Neural cell (in vitro differentiated cells): ENCODE measurements at regions not wholly inside any gene's neighbourhood (a gene's known extent, or its start where the extent isn't known, plus 50 kb on each side); places are given as distances from the start of the nearest gene placed in this dataset.

Source experiments
- H2AFZ ChIP-seq: fragments of 200-600, 300-800 bp; sonication (generic), shearing (Covaris generic); 2 replicates; pipeline ENCODE4 v1.6.0; 2014; ENCODE audit warnings: low read depth, mild to moderate bottlenecking, antibody characterized with exemption, low read length, moderate library complexity
- H3F3A ChIP-seq: fragments of 200-600 bp; shearing (Covaris generic); 2 replicates; pipeline ENCODE4 v1.6.1; 2016; ENCODE audit warnings: mild to moderate bottlenecking, moderate library complexity, mixed read lengths, antibody characterized with exemption, low read length; ENCODE audit not compliant: insufficient read depth, poor library complexity, severe bottlenecking
- H3K27ac ChIP-seq: fragments of 200-600, 300-800 bp; sonication (generic), shearing (Covaris generic); 2 replicates; pipeline ENCODE4 v1.5.1; 2014; ENCODE audit warnings: mild to moderate bottlenecking, low read length, moderate library complexity
- H3K27me3 ChIP-seq: fragments of 300-800, 200-600 bp; sonication (generic), shearing (Covaris generic); 2 replicates; pipeline ENCODE4 v1.6.0; 2014; ENCODE audit warnings: mild to moderate bottlenecking, low read depth, low read length, moderate library complexity; ENCODE audit not compliant: insufficient read depth
- H3K36me3 ChIP-seq: fragments of 300-800, 200-600 bp; sonication (generic), shearing (Covaris generic); 2 replicates; pipeline ENCODE4 v1.5.1; 2014; ENCODE audit warnings: mild to moderate bottlenecking, antibody characterized with exemption, low read length, moderate library complexity; ENCODE audit not compliant: insufficient read depth
- H3K4me2 ChIP-seq: fragments of 300-800, 200-600 bp; sonication (generic), shearing (Covaris generic); 2 replicates; pipeline ENCODE4 v1.6.0; 2014; ENCODE audit warnings: mild to moderate bottlenecking, low read length
- H3K4me3 ChIP-seq: fragments of 300-800, 200-600 bp; sonication (generic), shearing (Covaris generic); 2 replicates; pipeline ENCODE4 v1.5.1; 2014; ENCODE audit warnings: mild to moderate bottlenecking, low read length, moderate library complexity
- H3K79me2 ChIP-seq: fragments of 200-600 bp; shearing (Covaris generic); replicated peaks from 2 replicates; pipeline ENCODE4 v1.6.0; 2014; ENCODE audit warnings: mild to moderate bottlenecking, low read length, moderate library complexity; ENCODE audit not compliant: insufficient read depth
- H3K9ac ChIP-seq: fragments of 300-800, 200-600 bp; sonication (generic), shearing (Covaris generic); 2 replicates; pipeline ENCODE4 v1.6.1; 2016; ENCODE audit warnings: mild to moderate bottlenecking, low read length, mixed read lengths
- H3K9me2 ChIP-seq: fragments of 200-600 bp; shearing (Covaris generic); 2 replicates; pipeline ENCODE4 v1.6.1; 2016; ENCODE audit warnings: mild to moderate bottlenecking, low read length, mixed read lengths; ENCODE audit not compliant: insufficient read depth
- H3K9me3 ChIP-seq: fragments of 200-600, 300-800 bp; sonication (generic), shearing (Covaris generic); 2 replicates; pipeline ENCODE4 v1.6.1; 2016; ENCODE audit warnings: mild to moderate bottlenecking, mixed run types, low read length, moderate library complexity, mixed read lengths
- H4K20me1 ChIP-seq: fragments of 200-600 bp; shearing (Covaris generic); 2 replicates; pipeline ENCODE4 v1.6.1; 2016; ENCODE audit warnings: mild to moderate bottlenecking, mixed run types; ENCODE audit not compliant: insufficient read depth
- CTCF ChIP-seq: fragments of 450-650 bp; IDR thresholded peaks from 2 replicates; pipeline ENCODE4 v1.5.1; 2014; ENCODE audit warnings: antibody characterized with exemption, mild to moderate bottlenecking, moderate library complexity; ENCODE audit not compliant: poor library complexity, severe bottlenecking
- EP300 ChIP-seq: fragments of 450-650 bp; conservative IDR thresholded peaks from 2 replicates; pipeline ENCODE4 v1.6.1; 2014; ENCODE audit warnings: antibody characterized with exemption, mild to moderate bottlenecking, moderate library complexity; ENCODE audit not compliant: poor library complexity, severe bottlenecking
- EZH2 ChIP-seq: fragments of 200-600, 300-800 bp; shearing (Covaris generic), sonication (generic); IDR thresholded peaks from 2 replicates; pipeline ENCODE4 v1.6.1; 2014; ENCODE audit warnings: antibody characterized with exemption, low read length, borderline replicate concordance, mild to moderate bottlenecking; ENCODE audit not compliant: insufficient read depth, poor library complexity, severe bottlenecking
- MXI1 ChIP-seq: fragments of 450-650 bp; conservative IDR thresholded peaks from 2 replicates; pipeline ENCODE4 v1.6.1; 2014; ENCODE audit warnings: antibody characterized with exemption, mild to moderate bottlenecking; ENCODE audit not compliant: poor library complexity, severe bottlenecking
- POLR2AphosphoS5 ChIP-seq: IDR thresholded peaks from 2 replicates; pipeline ENCODE4 v1.6.1; 2012
- RAD21 ChIP-seq: fragments of 450-650 bp; conservative IDR thresholded peaks from 2 replicates; pipeline ENCODE4 v1.6.1; 2014; ENCODE audit warnings: antibody characterized with exemption, mild to moderate bottlenecking, moderate library complexity
- REST ChIP-seq: IDR thresholded peaks from 2 replicates; pipeline ENCODE4 v1.6.1; 2012; ENCODE audit warnings: borderline replicate concordance
- SMC3 ChIP-seq: fragments of 450-650 bp; conservative IDR thresholded peaks from 2 replicates; pipeline ENCODE4 v1.6.1; 2014; ENCODE audit warnings: antibody characterized with exemption, mild to moderate bottlenecking, moderate library complexity; ENCODE audit not compliant: poor library complexity
- TAF1 ChIP-seq: IDR thresholded peaks from 2 replicates; pipeline ENCODE4 v1.6.1; 2012; ENCODE audit warnings: low read depth

GRCh38 chr7:84914598-84914997 lies 272.3 kb downstream of the SEMA3D start:
- Histone ChIP-seq H2AFZ (no peak overlapping the region), H3K27me3 (no peaks in the 10 kb centered on the region), H3K9me3 (no peaks in the 10 kb centered on the region), H3K4me3 (no peak overlapping the region), H3K27ac (no peak overlapping the region), H3F3A (no peaks in the 10 kb centered on the region), H3K9ac (no peak overlapping the region), H3K9me2 (no peaks in the 10 kb centered on the region), H3K79me2 (no peaks in the 10 kb centered on the region), H3K36me3 (no peaks in the 10 kb centered on the region), H3K4me2 (no peak overlapping the region), H4K20me1 (no peaks in the 10 kb centered on the region)
- no peak for TF ChIP-seq SMC3
- TF ChIP-seq TAF1, result no peak
- TF ChIP-seq REST, result no peak
- TF ChIP-seq RAD21, result no peak
- no peak for TF ChIP-seq EP300
- no peak for TF ChIP-seq CTCF
- no peak for TF ChIP-seq EZH2
- no peak for TF ChIP-seq POLR2AphosphoS5
- TF ChIP-seq MXI1, result no peak

GRCh38 chr7:84913731-84914130 lies 273.1 kb downstream of the SEMA3D start:
- no peaks in the 10 kb centered on the region for H4K20me1 ChIP-seq
- no peaks in the 10 kb centered on the region for H3K9me2 ChIP-seq
- no peaks in the 10 kb centered on the region for H3K79me2 ChIP-seq
- no peak for TF ChIP-seq EP300
- no peak for TF ChIP-seq EZH2
- no peak for TF ChIP-seq POLR2AphosphoS5
- no peak for TF ChIP-seq RAD21
- TF ChIP-seq TAF1, result no peak
- TF ChIP-seq CTCF, result no peak
- no peak for TF ChIP-seq MXI1
- no peak for TF ChIP-seq SMC3
- TF ChIP-seq REST, result no peak
- H3K9me3 ChIP-seq, result no peaks in the 10 kb centered on the region
- no peak overlapping the region for H3K4me2 ChIP-seq
- H3K4me3 ChIP-seq, result no peak overlapping the region
- no peaks in the 10 kb centered on the region for H3K27me3 ChIP-seq
- no peaks in the 10 kb centered on the region for H3K36me3 ChIP-seq
- no peak overlapping the region for H2AFZ ChIP-seq
- H3K27ac ChIP-seq, result no peak overlapping the region
- no peak overlapping the region for H3K9ac ChIP-seq
- H3F3A ChIP-seq, result no peaks in the 10 kb centered on the region
